Osteocyte (in vitro differentiated cells): ENCODE measurements at regions not wholly inside any gene's neighbourhood (a gene's known extent, or its start where the extent isn't known, plus 50 kb on each side); places are given as distances from the start of the nearest gene placed in this dataset.
"Not testable (repeated sequence)": the region's sequence is repeated elsewhere in the genome, so short reads cannot be mapped to it uniquely, and the experiment has no call there.

Experiments
- DNase-seq: peaks from one replicate; pipeline ENCODE4 v3.0.0; 2021; ENCODE audit warnings: mixed read lengths; ENCODE audit not compliant: unreplicated experiment; ENCODE audit errors: extremely low spot score
- H3K27ac Mint-ChIP-seq: one replicate; pipeline ENCODE4 v1.8.0; 2021; ENCODE audit warnings: mild to moderate bottlenecking, mixed read lengths; ENCODE audit not compliant: unreplicated experiment
- H3K27me3 Mint-ChIP-seq: one replicate; pipeline ENCODE4 v1.8.0; 2021; ENCODE audit warnings: mixed read lengths; ENCODE audit not compliant: unreplicated experiment
- H3K36me3 Mint-ChIP-seq: one replicate; pipeline ENCODE4 v1.8.0; 2021; ENCODE audit warnings: mixed read lengths; ENCODE audit not compliant: unreplicated experiment
- H3K4me1 Mint-ChIP-seq: one replicate; pipeline ENCODE4 v1.8.0; 2021; ENCODE audit warnings: mixed read lengths; ENCODE audit not compliant: unreplicated experiment
- H3K4me3 Mint-ChIP-seq: one replicate; pipeline ENCODE4 v1.8.0; 2021; ENCODE audit warnings: mild to moderate bottlenecking, moderate library complexity, mixed read lengths; ENCODE audit not compliant: unreplicated experiment
- H3K9me3 Mint-ChIP-seq: one replicate; pipeline ENCODE4 v1.8.0; 2021; ENCODE audit warnings: mixed read lengths; ENCODE audit not compliant: unreplicated experiment
- TF ChIP-seq, protein P1 (sequence below): fragments of 200-600 bp; sonication (generic); IDR thresholded peaks from 2 replicates; pipeline ENCODE4 v1.5.0; 2021; ENCODE audit warnings: antibody characterized with exemption, mild to moderate bottlenecking, moderate library complexity

DNA sequence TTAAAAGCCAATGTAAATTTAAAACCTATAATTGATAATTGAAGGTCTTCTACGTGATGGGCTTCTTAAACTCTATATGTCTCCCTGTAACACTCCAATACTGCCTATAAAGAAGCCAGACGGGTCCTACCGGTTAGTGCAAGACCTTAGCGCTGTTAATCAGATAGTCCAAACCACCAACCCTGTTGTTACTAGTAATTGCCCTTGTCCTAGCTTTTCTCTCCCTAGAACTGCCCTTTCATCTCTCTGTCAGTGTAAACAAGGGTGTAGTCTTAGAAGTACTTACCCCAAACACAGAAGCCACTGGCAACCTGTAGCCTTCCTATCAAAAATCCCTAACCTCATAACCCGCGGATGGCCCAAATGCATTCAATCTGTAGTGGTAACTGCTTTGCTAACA lies 243.0 kb upstream of the DIO3 start:
- TF ChIP-seq, protein P1, sequence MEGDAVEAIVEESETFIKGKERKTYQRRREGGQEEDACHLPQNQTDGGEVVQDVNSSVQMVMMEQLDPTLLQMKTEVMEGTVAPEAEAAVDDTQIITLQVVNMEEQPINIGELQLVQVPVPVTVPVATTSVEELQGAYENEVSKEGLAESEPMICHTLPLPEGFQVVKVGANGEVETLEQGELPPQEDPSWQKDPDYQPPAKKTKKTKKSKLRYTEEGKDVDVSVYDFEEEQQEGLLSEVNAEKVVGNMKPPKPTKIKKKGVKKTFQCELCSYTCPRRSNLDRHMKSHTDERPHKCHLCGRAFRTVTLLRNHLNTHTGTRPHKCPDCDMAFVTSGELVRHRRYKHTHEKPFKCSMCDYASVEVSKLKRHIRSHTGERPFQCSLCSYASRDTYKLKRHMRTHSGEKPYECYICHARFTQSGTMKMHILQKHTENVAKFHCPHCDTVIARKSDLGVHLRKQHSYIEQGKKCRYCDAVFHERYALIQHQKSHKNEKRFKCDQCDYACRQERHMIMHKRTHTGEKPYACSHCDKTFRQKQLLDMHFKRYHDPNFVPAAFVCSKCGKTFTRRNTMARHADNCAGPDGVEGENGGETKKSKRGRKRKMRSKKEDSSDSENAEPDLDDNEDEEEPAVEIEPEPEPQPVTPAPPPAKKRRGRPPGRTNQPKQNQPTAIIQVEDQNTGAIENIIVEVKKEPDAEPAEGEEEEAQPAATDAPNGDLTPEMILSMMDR, result no peak
- no peaks in the 10 kb centered on the region for H3K36me3 Mint-ChIP-seq
- H3K4me1 Mint-ChIP-seq, result no peaks in the 10 kb centered on the region
- peaks cover 25% of the 10 kb centered on the region for H3K9me3 Mint-ChIP-seq
- H3K4me3 Mint-ChIP-seq, result no peak overlapping the region
- DNase-seq, result no peak
- no peak overlapping the region for H3K27ac Mint-ChIP-seq
- no peaks in the 10 kb centered on the region for H3K27me3 Mint-ChIP-seq

DNA sequence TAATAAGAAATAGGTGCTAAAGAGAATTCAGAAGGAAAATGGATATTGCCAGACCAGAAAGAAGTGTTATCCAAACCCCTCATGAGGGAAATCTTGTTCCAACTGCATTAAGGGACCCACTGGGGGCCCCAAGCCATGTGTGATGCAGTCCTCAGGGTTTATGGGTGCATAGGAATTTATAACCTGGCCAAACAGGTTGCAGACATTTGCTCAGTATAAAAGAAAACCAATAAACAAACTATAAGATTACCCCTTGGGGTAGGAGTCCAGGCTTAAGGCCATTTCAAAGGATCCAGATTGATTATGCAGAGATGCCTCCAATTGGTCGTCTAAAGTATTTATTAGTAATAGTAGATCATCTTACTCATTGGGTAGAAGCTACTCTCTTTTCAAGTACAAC lies 240.9 kb upstream of the DIO3 start:
- DNase-seq, result no peak
- H3K27me3 Mint-ChIP-seq, result no peaks in the 10 kb centered on the region
- TF ChIP-seq, protein P1, result no peak

DNA sequence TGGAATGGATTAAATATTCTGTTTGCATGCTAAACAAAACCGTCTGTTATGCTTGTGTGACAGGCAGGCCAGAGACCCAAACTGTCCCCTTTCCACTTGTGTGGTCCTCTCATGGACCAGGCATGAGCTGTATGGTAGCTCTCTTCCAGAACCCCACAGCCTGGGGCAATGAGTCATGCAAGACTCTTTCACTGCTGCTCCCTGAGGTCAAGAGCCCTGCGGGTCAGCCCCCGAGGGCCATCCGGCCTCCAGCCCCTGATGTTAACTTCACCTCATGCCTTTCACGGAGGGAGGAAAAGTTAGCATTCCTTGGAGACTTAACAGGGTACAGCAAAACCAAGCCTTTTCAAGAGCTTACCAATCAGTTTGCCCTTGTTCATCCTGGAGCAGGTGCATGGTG lies 239.1 kb upstream of the DIO3 start:
- H3K4me3 Mint-ChIP-seq, result no peak overlapping the region
- H3K36me3 Mint-ChIP-seq, result no peaks in the 10 kb centered on the region
- H3K4me1 Mint-ChIP-seq, result no peaks in the 10 kb centered on the region
- H3K9me3 Mint-ChIP-seq, result peaks cover 21% of the 10 kb centered on the region
- no peak for DNase-seq
- no peak overlapping the region for H3K27ac Mint-ChIP-seq
- no peaks in the 10 kb centered on the region for H3K27me3 Mint-ChIP-seq
- TF ChIP-seq, protein P1, result no peak

More for the DNA sequence above, 240.9 kb upstream of the DIO3 start:
- H3K4me3 Mint-ChIP-seq, result no peak overlapping the region
- H3K9me3 Mint-ChIP-seq, result peaks cover 34% of the 10 kb centered on the region
- H3K27ac Mint-ChIP-seq, result no peak overlapping the region
- no peaks in the 10 kb centered on the region for H3K36me3 Mint-ChIP-seq
- H3K4me1 Mint-ChIP-seq, result no peaks in the 10 kb centered on the region

DNA sequence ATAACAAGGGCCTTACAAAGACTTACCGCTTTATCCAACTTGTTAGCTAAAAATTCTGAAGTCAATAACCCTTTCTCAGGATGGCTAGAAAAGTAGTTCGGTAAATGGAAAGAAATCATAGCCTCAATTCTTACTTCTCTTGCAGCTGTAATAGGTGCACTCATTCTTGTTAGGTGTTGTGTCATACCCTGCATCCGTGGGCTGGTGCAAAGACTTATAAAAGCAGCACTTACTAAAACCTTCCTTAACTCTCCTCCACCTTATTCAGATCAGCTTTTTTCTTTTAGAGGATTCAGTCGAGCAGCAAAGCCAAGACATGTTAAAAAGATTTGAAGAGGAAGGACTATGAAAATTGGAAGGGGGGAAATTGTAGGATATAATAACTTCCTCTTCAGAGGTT lies 238.2 kb upstream of the DIO3 start:
- H3K4me1 Mint-ChIP-seq, result no peaks in the 10 kb centered on the region
- H3K36me3 Mint-ChIP-seq, result no peaks in the 10 kb centered on the region
- TF ChIP-seq, protein P1, result no peak
- H3K4me3 Mint-ChIP-seq, result no peak overlapping the region
- H3K27ac Mint-ChIP-seq, result no peak overlapping the region
- H3K9me3 Mint-ChIP-seq, result peaks cover 20% of the 10 kb centered on the region
- H3K27me3 Mint-ChIP-seq, result no peaks in the 10 kb centered on the region
- DNase-seq, result no peak

DNA sequence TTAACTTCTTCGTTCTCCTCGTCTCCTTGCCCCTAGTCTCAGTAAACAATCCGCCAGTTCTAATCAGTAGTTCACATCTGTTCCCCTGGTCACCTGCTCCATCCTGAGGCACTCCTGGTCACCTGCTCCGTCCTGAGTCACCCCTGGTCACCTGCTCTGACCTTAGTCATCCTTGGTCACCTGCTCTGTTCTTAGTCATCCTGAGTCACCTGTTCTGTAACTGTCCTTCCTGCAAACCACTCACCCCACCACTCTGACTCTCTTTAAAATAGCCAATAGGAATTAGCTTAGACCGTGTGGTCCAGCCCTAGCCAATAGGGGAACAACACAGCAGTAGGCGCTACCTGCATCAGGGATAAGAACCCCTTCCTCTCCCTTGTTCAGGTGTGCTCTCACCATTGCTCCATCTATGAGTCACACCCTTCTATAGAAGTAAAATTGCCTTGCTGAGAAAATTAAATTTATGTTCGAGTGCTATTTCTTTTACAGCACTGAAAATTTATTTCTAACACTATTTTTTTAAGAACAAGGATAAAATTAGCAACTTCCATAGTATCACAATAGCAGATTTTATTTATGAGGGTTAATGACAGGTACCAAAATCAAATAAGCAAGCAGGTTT lies 237.6 kb upstream of the DIO3 start:
- H3K4me3 Mint-ChIP-seq, H3K27ac Mint-ChIP-seq, H3K36me3 Mint-ChIP-seq, H3K27me3 Mint-ChIP-seq, DNase-seq, H3K4me1 Mint-ChIP-seq: not testable (repeated sequence)
- peaks cover 20% of the 10 kb centered on the region for H3K9me3 Mint-ChIP-seq

DNA sequence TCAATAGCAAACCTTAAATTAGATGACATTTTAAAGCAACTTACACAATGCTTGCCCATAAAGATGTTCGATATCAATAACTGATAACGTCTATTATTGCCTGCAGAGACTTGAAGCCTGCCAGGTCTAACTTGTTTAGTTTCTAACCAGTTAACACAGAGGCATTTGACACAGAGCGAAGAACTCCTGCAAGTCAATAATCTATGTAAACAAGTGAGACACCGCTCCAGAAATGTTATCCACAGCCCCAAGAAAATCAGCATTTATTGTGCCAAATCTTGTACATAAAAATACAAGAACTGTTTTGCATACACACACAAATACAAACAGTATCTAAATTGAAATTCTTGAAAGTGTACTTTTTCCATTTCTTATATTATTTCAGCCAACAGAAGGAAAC lies 236.0 kb upstream of the DIO3 start:
- no peak for DNase-seq

More for the DNA sequence above, 236.0 kb upstream of the DIO3 start:
- Mint-ChIP-seq H3K9me3 (peaks cover 20% of the 10 kb centered on the region), H3K4me1 (no peaks in the 10 kb centered on the region), H3K27me3 (no peaks in the 10 kb centered on the region), H3K27ac (no peak overlapping the region), H3K4me3 (no peak overlapping the region), H3K36me3 (no peaks in the 10 kb centered on the region)
- TF ChIP-seq, protein P1, result no peak
